RCC 7860 (cell line): ENCODE measurements at regions not wholly inside any gene's neighbourhood (a gene's known extent, or its start where the extent isn't known, plus 50 kb on each side); places are given as distances from the start of the nearest gene placed in this dataset.
"Not testable (repeated sequence)": the region's sequence is repeated elsewhere in the genome, so short reads cannot be mapped to it uniquely, and the experiment has no call there.

ENCODE experiments used
- DNase-seq: peaks from one replicate; pipeline ENCODE4 v3.0.0-alpha.2; 2015; ENCODE audit warnings: low spot score
- FAIRE-seq: peaks from 2 replicates; lab custom pipeline; 2012; peaks lifted over from hg19 to GRCh38; lab: Jason Lieb, UNC

- FAIRE-seq (no peak), DNase-seq (no peak)
Observed at GRCh38 chr4:87901422-87901992, 68.7 kb downstream of the MEPE start.

DNA sequence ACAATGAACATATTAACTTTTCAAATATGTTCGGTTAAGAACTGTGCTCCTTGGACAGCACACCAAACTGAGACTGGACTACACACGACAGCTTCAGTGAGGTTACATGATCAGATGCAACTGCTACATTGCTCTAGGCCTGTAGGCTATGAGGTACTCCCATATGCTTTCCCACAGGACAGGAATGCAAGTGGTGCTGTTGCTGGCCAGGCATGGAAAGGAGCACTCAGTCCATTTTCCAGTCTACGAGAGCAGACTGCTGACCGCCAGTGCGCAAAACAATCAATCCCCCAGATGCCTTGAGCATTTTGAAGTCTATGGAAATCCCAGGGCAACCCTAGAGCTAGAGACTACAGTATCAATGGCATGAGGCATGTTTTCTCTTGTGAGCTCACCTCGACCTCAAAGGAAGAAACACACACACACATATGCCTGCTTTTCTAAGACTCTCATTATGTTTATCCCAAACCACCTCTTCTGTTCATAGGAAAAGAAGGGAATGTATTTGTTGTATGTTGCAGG is 70.8 kb upstream of the SPP1 start:
- no peak for FAIRE-seq

GRCh38 chr4:87908336-87908735 is 67.2 kb upstream of the SPP1 start:
- DNase-seq (no peak), FAIRE-seq (no peak)

More for the DNA sequence above, 70.8 kb upstream of the SPP1 start:
- DNase-seq, result no peak

DNA sequence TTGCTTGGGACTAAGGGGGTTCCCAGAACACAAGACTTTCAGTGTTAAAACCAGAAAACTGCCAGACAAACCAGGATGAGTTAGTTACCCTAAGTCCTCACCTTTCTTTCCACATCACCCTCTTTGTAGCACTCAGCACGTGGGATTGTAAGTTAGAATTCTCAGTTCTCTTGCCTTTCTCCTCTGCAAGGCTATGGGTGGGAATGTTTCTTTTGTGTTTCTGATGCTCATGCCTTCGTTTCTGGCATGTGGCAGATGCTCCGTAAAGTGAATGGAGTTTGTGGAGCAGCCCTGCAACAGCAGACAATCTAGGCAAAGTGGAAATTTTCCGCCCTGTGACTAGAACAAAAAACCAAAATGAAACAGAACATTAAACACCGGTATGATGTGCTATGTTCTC is 64.7 kb upstream of the SPP1 start:
- no peak for FAIRE-seq

GRCh38 chr4:87911252-87911774 is 64.2 kb upstream of the SPP1 start:
- no peak for DNase-seq
- no peak for FAIRE-seq

More for the DNA sequence above, 64.7 kb upstream of the SPP1 start:
- DNase-seq, result no peak

GRCh38 chr4:87912164-87913004 is 63.1 kb upstream of the SPP1 start:
- DNase-seq (no peak), FAIRE-seq (peak; percentile 82)

DNA sequence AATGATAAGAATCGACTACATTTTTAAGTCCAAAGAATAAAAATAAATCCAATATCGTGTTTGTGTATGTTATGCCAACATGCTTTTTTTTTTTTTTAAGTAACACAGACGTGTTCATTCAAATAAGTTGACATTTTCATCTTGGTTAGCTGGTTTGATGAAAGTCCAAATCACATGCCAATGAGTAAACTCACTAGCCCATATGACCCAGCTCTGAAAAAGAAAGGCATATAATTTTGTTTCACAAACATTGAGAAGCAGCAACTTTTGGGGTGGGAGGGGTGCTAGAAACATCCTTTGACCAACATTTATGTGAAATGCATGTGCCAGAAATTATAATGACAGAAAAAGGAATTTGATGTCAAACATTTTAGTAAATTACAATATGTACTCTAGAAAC is 61.6 kb upstream of the SPP1 start:
- FAIRE-seq (no peak), DNase-seq (no peak)

GRCh38 chr4:87915621-87916020 is 59.9 kb upstream of the SPP1 start:
- DNase-seq, result no peak

DNA sequence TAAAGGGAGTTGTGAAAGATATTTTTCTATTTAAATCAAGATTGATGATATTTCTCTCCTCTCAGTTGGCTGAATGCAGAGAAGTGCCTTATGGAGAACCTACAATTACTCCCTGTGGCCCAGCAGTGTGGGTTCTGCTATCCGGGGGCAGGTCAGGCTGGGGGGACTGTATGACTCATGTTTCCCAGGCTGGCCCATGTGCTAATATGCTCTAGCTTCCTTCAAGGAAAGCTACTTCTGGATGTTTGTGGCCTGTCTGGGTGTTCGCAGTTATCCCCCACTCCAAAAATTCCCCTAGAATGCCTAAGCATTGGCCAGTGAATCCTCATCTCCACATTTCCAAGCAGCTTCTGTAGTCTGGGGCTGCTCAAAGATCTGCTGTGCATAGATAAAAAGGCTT is 58.9 kb upstream of the SPP1 start:
- DNase-seq (no peak), FAIRE-seq (no peak)

More at GRCh38 chr4:87915621-87916020, 59.9 kb upstream of the SPP1 start:
- FAIRE-seq, result no peak

DNA sequence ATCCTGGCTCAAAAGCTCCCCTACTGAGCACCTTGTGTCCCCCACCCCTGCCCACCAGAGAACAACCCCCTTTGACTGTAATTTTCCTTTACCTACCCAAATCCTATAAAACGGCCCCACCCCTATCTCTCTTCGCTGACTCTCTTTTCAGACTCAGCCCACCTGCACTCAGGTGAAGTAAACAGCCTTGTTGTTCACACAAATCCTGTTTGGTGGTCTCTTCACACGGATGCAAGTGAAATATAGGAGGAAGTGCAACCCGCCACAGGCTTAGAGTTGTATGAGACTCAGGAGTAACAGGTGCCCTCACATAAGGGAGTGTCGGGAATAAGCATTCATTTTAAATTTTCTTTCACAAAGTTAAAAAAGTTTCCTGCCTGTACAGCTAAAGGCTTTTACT is 57.6 kb upstream of the SPP1 start:
- not testable (repeated sequence) for DNase-seq, FAIRE-seq

- no peak for FAIRE-seq
- no peak for DNase-seq
Observed at GRCh38 chr4:87918314-87919058, 57.0 kb upstream of the SPP1 start.

DNA sequence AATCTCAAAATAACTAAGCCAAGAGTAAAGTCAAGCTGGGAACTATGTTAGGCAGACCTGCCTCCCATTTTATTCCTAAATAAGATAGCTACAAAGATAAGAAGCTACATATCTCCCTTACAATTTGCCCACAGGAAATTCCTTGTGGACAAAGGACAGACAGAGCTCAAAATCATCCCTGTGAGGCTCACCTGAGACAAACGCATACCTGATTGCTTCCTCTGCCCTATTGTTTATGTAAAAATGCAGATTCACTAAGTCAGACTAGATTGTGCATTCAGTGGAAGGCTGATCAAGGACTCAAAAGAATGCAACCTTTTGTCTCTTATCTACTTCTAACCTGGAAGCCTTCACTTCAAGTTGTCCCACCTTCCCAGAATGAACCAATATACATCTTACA is 56.2 kb upstream of the SPP1 start:
- not testable (repeated sequence) for DNase-seq, FAIRE-seq

DNA sequence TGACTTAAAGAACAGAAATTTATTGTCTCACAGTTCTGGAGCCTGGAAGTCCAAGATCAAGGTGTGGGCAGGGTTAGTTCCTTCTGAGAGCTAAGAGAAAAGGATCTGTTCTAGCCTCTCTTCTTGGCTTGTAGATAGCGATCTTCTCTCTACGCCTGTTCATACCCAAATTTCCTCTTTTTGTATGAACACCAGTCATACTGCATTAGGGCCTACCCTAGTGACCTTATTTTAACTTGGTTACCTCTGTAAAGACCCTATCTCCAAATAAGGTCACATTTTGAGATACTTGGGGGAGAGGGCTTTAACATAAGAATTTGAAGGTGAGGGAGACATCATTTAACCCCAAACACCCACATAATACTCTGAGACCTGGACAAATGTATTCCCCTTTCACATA is 55.6 kb upstream of the SPP1 start:
- FAIRE-seq (no peak), DNase-seq (no peak)

- no peak for DNase-seq
- FAIRE-seq, result no peak
Observed at GRCh38 chr4:87920478-87920877, 55.0 kb upstream of the SPP1 start.

DNA sequence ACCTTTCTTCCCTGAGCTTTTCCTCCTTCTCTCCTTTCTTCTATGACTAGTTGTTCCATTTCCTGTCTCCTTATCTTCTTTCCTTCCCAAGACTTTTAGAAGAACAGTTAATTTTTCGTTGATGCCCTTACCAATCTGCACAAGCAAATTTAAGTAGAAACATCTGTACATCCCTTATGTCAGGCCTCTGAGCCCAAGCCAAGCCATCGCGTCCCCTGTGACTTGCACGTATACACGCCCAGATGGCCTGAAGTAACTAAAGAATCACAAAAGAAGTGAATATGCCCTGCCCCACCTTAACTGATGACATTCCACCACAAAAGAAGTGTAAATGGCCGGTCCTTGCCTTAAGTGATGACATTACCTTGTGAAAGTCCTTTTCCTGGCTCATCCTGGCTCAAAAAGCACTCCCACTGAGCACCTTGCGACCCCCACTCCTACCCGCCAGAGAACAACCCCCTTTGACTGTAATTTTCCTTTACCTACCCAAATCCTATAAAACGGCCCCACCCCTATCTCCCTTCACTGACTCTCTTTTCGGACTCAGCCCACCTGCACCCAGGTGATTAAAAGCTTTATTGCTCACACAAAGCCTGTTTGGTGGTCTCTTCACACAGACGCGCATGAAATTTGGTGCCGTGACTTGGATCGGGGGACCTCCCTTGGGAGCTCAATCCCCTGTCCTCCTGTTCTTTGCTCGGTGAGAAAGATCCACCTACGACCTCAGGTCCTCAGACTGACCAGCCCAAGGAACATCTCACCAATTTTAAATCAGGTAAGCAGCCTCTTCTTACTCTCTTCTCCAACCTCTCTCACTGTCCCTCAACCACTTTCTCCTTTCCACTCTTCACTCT is 53.7 kb upstream of the SPP1 start:
- FAIRE-seq, DNase-seq: not testable (repeated sequence)

GRCh38 chr4:87924146-87924545 is 51.4 kb upstream of the SPP1 start:
- DNase-seq, FAIRE-seq: not testable (repeated sequence)
